GM12892 (cell line): ENCODE measurements at regions not wholly inside any gene's neighbourhood (a gene's known extent, or its start where the extent isn't known, plus 50 kb on each side); places are given as distances from the start of the nearest gene placed in this dataset.

Experiments used
- POLR2A ChIP-seq: IDR thresholded peaks from 2 replicates; pipeline ENCODE4 v1.6.1; 2011; ENCODE audit warnings: low read depth, low read length, control low read depth
- POLR2AphosphoS5 ChIP-seq: IDR thresholded peaks from 2 replicates; pipeline ENCODE4 v1.6.1; 2011; ENCODE audit warnings: low read depth, low read length, control low read depth
- TAF1 ChIP-seq: IDR thresholded peaks from 2 replicates; pipeline ENCODE4 v1.6.1; 2011; ENCODE audit warnings: low read depth, mild to moderate bottlenecking, control low read depth, low read length, borderline replicate concordance

GRCh38 chr3:132881756-132882409 is 156.3 kb upstream of the TMEM108 start:
- TF ChIP-seq POLR2A (no peak), POLR2AphosphoS5 (no peak), TAF1 (no peak)
